HG02970 (cell line): ENCODE measurements at regions not wholly inside any gene's neighbourhood (a gene's known extent, or its start where the extent isn't known, plus 50 kb on each side); places are given as distances from the start of the nearest gene placed in this dataset.

Source experiments
- ATAC-seq: cut with Tn5 transposase; IDR thresholded peaks from one replicate; pipeline ENCODE4 v1.9.1; 2021; ENCODE audit warnings: mild to moderate bottlenecking, moderate library complexity, moderate number of reproducible peaks; ENCODE audit not compliant: unreplicated experiment, low FRiP score

GRCh38 chr1:87707411-87707810 is 378.7 kb downstream of the LMO4 start:
- ATAC-seq, result no peak

DNA sequence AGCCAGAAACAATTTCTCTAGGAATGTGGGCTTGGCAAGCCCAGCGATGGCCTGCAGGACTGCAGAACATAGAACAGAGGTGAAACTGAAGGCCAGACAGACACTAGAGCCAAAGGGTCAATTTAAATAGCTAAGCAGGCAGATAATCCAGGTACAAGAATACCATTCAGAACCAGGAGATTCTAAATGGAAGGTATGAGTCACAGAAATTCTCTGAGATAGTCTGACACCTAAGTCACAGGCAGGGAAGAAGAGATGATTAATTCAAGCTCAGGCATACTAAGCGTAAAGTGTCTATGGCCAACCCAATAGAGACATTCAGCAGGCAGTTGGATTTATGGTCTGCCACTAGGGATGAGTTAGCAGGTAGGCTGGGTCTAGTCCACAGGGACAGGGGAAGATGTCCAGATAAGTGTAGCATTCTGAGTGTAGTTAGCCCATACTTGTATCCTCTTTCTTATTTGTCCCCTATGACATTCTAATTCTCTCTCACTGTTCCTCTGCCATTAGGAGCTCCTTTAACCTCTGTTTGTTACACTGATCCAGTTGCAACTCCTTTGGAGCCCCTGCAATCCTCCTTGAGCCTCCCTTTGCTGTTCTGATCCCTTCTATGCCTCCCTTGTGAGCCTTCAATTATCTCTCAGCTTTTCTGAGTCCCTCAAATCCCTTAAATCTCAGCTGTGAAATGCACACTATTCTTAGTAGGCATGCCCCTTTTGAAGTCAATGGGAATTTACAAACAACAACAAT is 383.8 kb downstream of the LMO4 start:
- no peak for ATAC-seq

- no peak for ATAC-seq
These were observed 385.6 kb downstream of the LMO4 start for GRCh38 chr1:87714278-87714677.

DNA sequence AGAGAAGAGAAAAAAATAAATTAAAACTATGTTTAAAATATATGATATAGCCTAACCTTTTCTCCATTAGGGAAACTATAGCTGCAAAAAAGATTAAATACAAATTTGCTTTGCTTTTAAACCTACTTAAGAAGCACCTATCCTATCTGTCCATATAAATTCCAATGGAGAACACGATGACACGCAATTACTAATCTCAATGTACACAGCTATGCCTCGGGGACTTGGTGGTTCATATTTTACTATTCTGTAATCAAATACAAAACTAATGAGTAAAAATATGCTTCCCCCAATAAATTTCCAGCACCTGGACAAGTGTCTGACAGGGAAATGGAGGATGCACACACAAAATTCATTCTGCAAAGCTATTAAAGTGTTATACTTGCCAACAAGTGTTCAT is 386.4 kb downstream of the LMO4 start:
- no peak for ATAC-seq

DNA sequence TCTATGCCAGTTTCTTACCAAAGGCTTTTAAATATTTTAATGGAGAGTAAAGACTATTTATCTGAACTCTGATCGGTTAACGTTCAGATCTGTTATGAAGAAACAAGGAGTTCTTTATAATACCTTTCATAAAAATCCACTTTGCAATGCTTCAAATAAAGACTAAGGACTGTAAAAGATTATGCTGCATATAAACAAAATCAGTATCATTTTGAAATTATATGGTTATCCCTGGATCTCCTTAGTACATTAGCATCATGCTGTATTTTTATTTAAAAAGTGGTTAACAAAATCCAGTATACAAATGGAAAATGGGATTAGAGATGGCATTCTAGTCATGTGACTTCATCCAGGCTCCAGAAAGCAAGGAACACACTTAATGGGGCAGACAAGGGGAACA is 386.8 kb downstream of the LMO4 start:
- no peak for ATAC-seq

GRCh38 chr1:87717157-87717670 is 388.5 kb downstream of the LMO4 start:
- no peak for ATAC-seq

DNA sequence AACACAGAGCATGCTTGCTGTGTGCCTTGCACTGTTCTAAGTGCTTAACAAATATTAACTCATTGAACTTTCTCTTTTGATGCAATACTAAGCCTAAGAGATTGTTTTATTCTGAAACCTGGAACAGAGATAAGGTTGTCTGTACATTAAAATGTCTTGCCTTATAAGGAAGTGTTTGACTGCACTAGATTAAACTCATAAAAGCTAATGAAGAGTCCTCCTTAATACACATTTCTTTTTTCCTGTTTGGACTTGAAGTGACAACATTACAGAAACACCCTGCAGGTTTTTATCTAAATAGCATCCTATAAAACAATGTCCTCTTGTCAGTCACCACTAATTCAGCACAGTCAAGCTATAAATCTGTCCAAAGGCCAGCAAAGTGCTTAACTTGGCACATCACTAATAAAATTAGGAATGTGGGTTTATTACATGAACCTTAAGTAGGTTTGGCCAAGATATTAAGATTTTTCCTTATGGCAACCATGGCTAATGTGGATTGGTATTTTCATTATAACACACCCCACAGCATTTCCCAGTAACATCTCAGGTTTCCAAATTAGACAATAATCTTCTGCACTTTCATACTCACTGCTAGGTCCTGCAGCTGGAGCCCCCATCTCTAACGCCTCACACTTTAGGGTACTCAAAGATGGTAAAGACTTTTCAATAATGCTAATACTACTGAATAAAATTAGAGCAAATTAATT is 389.7 kb downstream of the LMO4 start:
- no peak for ATAC-seq

GRCh38 chr1:87719658-87720057 is 391.0 kb downstream of the LMO4 start:
- no peak for ATAC-seq

- ATAC-seq, result no peak
These were observed 391.9 kb downstream of the LMO4 start for GRCh38 chr1:87720561-87720960.

DNA sequence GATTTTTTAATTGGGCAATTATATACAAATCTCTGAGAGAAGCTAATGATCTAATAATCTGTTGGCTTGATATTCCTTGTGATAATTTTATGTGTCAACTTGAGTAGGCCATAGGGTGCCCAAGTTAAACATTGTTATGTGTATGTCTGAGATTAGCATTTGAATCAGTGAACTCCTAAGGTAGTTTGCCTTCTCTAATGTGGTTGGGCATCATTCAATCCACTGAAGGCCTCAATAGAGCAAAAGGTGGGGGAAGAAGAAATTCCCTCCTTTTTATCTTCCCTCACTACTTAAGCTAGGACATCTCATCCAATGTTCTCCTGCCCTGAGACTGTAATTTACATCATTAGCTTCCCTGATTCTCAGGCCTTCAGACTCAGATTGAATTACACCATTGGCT is 394.5 kb downstream of the LMO4 start:
- ATAC-seq, result no peak

DNA sequence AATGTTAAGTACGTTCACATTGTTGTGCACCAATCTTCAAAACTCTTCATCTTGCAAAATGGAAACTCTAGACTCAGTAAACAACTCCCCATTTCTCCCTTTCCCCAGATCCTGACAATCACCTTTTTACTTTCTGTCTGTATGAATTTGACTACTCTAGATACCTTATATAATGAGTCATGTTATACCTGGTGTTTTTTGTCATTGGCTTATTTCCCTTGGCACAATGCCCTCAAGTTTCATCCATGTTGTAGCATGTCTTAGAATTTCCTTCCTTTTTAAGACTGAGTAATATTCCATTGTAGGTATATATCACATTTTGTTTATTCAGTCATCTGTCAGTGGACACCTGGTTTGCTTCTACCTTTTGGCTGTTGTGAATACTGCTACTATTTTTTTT is 399.5 kb downstream of the LMO4 start:
- no peak for ATAC-seq

DNA sequence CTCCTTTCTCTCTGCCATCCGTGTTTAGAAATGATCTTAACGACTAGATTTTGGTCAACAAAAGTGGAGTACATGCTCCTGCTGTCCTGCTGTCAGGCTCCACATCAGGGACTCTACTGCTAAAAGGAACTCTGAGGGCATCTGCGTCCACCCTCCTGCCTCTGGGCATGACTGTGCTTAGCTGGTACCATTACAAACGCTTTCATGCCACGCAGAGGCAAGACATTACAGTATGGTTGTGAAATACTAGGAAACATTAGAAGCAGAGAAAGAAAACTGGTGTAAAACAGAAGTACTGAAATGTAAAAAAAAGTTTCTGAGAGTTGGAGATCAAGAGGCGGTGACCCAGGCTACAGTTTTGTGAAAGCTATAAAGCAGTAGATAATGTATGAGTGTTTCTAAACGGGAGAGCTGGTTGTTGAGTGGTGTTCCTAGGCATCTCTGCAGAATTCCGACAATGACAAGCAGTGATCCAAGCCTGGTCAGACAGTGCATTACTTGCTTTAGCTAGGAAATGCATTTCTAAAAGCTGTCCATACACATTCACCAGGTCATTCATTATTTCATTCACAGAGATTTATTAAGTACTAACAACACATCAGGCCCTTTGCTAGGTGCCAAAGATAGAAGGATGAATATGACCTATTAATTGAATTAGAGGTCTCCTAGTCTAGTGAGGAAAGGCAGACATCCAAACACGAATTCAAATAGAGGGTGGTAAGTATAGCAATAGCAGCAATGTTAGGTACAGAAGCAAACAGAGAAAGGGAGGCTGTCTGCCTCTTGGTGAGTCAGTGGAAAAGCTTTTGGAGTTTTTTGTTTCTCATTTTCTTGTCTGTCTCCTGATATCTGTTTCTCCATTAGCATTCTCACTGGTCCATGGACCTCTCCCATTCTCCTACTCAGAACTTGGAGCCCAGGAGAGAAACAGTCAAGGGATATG is 401.9 kb downstream of the LMO4 start:
- no peak for ATAC-seq

GRCh38 chr1:87733386-87733785 is 404.7 kb downstream of the LMO4 start:
- ATAC-seq, result no peak

DNA sequence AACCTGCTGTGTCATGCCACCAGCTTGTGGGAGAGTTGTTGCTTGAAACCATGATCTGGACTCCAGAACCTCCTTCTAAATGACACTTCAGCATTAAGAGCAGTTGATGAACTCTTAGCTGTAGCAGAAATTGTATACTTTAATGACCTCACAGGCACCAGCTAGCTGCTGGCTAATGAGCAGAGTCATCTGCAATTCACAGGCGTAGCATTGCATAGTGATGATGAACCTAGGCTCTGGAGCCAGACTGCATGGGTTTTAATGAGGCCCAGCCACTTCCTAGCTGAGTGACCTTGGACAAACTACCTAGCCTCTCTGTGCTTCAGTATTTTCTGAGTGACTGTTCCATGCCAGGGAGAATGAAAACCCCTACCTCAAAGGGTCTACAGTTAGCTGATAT is 407.1 kb downstream of the LMO4 start:
- no peak for ATAC-seq

DNA sequence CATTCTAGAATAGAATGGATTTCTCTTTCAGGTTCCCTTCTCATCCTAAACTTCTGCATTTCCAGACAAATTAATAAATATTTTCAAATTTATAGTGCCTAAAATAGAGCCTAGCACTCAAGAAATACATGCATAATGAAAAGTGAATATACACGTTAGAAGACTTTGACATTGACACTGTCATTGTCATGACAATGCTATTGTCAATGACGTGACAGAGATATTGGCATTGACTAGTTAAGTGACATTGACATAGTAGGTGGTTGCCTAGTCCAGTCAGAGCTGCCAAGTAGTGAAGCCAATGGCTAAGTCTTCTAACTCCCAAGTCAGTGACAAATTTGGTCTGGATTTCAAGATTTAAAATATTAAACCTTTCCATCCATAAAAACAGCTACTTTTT is 410.5 kb downstream of the LMO4 start:
- ATAC-seq, result no peak

DNA sequence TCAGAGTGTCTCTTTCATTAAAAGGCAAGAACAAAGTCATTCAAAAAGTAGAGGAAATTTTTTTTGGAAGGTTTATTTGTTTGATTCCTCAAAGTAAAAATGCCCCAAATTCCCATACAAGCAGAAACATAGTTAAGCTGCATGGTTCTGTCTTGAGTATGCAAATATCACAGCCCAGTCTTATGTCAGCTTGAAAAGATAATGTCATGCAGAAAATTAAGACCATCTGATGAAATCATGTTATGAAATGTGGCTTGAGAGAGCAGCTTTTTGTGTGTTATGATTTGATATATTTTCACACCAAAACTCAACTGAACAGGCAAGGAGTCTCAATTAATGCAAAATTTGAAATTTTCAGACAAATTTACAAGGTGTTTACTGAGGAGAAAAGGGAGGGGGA is 411.0 kb downstream of the LMO4 start:
- no peak for ATAC-seq

- no peak for ATAC-seq
These were observed 414.6 kb downstream of the LMO4 start for GRCh38 chr1:87743256-87743655.

DNA sequence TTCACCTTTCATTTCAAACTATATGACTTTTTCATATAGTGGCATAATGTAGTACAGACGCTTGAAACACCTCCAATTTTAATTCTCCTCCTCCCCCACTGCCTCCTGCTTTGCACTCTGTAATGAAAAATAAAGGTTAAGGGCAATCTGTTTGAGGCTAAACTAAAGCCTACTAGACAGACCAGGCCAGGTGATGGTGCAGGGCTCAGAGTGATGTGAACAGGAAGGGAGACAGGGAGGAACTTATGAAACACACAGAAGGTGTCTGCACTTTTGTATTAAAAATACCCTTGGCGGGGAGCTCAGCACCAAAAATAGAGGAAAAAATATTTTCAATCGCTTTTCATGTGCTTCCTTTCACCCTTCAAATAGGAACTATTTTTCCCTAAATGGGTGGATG is 415.4 kb downstream of the LMO4 start:
- ATAC-seq, result no peak

DNA sequence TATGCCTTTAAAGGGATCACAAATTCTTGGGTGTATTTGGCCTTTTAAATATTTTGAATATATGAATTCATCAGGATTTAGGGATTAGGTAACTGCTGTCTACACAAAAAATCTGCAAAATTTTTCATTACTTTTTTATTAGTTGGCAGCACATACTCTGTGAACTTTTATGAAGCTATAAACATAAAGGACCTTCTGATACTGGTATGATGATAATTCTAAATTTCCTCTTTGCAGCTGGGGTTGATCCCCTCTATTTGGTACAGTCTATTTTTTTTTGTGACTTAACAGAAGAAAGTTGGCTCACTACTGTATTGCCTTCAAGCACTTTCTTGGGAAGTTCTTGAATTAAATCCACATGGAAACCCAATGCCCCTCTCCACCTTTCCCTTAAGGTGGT is 416.1 kb downstream of the LMO4 start:
- no peak for ATAC-seq

GRCh38 chr1:87753366-87753765 is 424.7 kb downstream of the LMO4 start:
- ATAC-seq, result no peak

DNA sequence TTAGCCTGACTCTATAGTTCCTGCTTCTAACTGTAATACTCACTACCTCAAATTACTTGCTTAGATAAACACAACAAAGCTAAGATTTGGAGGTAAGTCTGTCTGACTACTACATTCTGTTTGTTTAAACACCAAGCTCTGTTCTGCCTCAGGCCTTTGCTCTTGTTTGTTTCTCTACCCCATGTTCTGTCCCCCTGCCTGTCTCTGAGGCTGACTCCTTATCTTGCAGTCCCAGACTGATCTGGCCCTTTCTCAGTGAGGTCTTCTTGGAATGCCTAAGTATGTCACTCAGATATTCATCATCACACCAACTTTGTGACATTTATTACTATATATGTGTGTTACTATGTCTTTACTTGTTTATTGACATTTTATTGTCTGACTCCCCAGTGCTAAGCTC is 425.5 kb downstream of the LMO4 start:
- no peak for ATAC-seq
